ENCODE measurements at regions not wholly inside any gene's neighbourhood (a gene's known extent, or its start where the extent isn't known, plus 50 kb on each side); places are given as distances from the start of the nearest gene placed in this dataset.

DNA sequence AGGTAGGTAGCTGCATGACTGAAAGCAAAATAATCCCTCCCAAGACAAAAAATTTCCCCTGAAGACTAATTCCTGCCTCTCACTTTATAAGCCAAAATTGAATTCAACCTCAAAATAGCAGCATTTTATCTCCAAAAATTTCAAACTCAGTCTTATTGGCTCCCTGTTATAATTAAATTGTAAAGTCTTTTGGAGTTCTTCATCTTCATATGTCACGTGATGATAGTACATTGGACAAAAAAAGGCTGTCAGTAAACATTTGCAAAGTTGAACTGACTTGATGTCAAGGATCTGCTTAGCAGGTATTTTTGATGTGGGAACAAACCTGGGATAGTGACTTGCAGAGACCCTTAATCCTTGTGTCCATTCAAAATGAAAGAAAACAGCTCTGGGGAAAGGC, 98.4 kb upstream of the SPRED1 start:
- in situ Hi-C loops (cut with HindIII; ENCODE audit: low sequenced_read_pairs): no loop called here
- DNase-seq (ENCODE audit: low read depth, low spot score): no peak
- no peak overlapping the region for H3K4me3 ChIP-seq (ENCODE audit: low read depth, low read length)
- TF ChIP-seq, protein P1, sequence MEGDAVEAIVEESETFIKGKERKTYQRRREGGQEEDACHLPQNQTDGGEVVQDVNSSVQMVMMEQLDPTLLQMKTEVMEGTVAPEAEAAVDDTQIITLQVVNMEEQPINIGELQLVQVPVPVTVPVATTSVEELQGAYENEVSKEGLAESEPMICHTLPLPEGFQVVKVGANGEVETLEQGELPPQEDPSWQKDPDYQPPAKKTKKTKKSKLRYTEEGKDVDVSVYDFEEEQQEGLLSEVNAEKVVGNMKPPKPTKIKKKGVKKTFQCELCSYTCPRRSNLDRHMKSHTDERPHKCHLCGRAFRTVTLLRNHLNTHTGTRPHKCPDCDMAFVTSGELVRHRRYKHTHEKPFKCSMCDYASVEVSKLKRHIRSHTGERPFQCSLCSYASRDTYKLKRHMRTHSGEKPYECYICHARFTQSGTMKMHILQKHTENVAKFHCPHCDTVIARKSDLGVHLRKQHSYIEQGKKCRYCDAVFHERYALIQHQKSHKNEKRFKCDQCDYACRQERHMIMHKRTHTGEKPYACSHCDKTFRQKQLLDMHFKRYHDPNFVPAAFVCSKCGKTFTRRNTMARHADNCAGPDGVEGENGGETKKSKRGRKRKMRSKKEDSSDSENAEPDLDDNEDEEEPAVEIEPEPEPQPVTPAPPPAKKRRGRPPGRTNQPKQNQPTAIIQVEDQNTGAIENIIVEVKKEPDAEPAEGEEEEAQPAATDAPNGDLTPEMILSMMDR (IDR thresholded peaks at IDR 0.05; ENCODE audit: low read depth, low read length): no peak

DNA sequence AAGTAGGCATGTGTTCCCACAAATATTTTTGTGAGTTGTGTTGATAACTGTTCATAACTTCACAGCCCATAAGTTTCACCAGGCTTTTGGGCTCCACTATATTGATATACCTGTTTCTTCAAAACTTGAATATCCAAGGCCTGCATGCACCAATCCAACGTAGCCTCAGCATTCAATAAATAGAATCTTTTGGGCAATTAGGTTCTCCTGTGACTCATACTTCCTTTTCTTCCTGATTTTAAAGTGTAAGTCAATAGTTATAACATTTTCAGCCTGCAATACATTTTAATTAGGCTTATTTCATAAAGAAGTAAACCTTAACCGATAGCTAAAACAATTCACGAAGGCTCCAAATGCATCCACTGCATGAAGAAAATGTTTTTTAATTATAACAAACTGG, 97.8 kb upstream of the SPRED1 start:
- no peak overlapping the region for H3K4me3 ChIP-seq (ENCODE audit: low read depth, low read length)
- TF ChIP-seq, protein P1 (IDR thresholded peaks at IDR 0.05; ENCODE audit: low read depth, low read length): no peak
- in situ Hi-C loops (cut with HindIII; ENCODE audit: low sequenced_read_pairs): no loop called here
- DNase-seq (ENCODE audit: low read depth, low spot score): no peak

DNA sequence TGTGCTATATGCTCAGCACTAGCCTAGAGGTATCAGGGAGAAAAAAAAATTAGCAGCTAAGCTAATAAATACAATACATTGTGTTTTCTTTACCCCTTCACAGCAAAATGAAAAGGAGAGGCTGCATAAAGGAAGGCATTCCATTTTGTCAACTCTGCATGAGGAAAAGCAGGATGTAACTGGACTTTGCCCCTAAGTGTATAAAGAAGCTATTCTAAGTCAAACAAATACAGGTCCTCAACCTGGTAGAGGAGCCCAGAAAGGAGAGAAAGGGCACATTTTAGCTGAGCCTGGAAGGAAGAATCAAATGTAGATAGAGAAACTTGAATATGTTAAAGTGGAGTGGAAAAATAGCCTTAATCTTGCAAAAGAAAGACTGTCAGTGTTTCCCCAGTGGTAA, 89.0 kb upstream of the SPRED1 start:
- in situ Hi-C loops (cut with HindIII; ENCODE audit: low sequenced_read_pairs): no loop called here
- no peak overlapping the region for H3K4me3 ChIP-seq (ENCODE audit: low read depth, low read length)
- TF ChIP-seq, protein P1 (IDR thresholded peaks at IDR 0.05; ENCODE audit: low read depth, low read length): no peak
- DNase-seq (ENCODE audit: low read depth, low spot score): no peak

DNA sequence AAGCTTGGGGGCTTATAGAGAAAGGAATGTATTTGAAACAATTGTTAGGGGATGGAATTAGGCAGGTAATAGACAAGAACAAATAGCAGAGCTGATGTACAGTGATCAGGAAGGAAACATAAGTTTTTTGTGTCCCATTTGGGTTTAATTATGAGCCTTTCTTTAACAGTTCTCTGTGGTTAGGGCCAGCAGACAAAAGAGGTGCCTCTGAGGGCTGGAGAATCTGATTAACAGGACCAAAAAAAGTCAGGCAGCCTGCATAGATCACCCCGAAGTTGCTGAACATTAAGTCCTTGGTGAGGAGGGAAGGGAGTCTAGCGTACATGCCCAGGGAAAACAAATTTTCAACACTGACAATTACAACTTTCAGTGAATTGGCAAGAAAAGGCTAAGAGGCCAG, 88.6 kb upstream of the SPRED1 start:
- no peak for DNase-seq (ENCODE audit: low read depth, low spot score)

DNA sequence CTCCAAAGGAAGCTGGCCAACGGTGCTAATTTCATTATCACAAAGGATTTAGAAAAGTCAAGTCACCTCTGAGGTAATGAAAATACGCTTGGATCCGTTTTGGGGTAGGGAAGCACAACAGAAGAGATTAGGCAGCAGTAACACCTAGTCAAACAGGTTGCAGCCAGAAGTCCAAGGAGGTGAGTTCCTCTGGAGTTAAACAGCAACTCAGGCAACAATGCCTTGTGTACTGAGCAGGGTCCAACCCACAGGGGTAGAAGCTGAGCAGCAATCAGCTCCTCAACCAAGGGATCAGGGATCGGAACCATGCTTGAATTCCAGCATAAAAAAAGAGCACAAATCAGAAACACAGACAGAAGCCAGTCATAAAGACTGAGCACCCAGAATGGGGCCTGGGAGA, 88.1 kb upstream of the SPRED1 start:
- no peak overlapping the region for H3K4me3 ChIP-seq (ENCODE audit: low read depth, low read length)
- TF ChIP-seq, protein P1 (IDR thresholded peaks at IDR 0.05; ENCODE audit: low read depth, low read length): no peak
- in situ Hi-C loops (cut with HindIII; ENCODE audit: low sequenced_read_pairs): no loop called here
- no peak for DNase-seq (ENCODE audit: low read depth, low spot score)

More for the DNA sequence above, 88.6 kb upstream of the SPRED1 start:
- no peak overlapping the region for H3K4me3 ChIP-seq (ENCODE audit: low read depth, low read length)
- in situ Hi-C loops (cut with HindIII; ENCODE audit: low sequenced_read_pairs): no loop called here
- TF ChIP-seq, protein P1 (IDR thresholded peaks at IDR 0.05; ENCODE audit: low read depth, low read length): no peak

DNA sequence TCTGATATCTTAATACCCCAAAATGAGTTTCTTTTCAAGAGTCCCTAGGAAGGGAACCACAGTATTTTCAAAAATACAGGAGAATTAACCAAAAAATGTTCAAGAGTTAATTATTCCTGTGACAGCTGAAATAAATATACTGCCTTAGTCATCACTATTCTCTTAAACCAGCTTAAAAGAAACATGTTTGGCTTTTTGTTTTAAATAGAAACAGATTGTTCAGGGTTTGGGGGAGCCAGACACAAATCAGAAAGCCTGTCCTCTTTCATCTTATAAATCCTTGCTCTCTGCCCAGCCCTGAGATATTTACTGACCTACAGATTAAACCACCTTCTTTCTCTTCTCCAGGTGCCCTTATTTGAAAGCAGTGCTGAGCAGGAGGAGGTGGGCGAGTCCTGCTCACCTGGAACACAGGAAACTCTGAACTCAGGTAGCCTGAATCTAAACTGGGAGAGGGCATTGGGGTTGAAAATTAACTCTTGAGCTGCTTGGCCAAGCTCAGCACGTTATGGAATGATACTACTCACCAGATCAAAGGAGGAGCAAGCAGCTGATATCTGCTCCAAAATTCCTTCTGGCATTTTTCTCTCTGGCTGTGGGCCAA, 84.1 kb upstream of the SPRED1 start:
- H3K4me3 ChIP-seq (ENCODE audit: low read depth, low read length): no peak overlapping the region
- TF ChIP-seq, protein P1 (IDR thresholded peaks at IDR 0.05; ENCODE audit: low read depth, low read length): no peak
- in situ Hi-C loops (cut with HindIII; ENCODE audit: low sequenced_read_pairs): no loop called here
- no peak for DNase-seq (ENCODE audit: low read depth, low spot score)

DNA sequence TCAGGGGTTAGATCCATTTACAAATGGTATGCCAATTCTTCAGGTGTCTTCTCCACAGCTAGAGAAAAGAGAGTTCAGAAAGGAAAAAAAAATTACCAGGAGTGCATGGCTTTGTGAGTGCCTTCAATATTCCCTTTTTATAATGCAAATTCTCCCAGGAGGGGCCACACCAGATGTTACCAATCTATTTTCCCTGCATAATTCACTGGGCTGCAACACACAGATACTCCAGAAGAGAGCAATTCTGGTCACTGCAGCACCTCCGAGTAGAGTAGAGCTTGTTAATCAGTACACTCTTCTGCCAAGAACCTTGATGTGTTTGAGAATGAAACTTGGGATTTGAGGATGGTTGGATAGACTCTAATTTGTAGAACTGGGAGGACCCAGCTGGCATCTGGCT, 80.7 kb upstream of the SPRED1 start:
- in situ Hi-C loops (cut with HindIII; ENCODE audit: low sequenced_read_pairs): no loop called here
- TF ChIP-seq, protein P1 (IDR thresholded peaks at IDR 0.05; ENCODE audit: low read depth, low read length): no peak
- no peak for DNase-seq (ENCODE audit: low read depth, low spot score)
- H3K4me3 ChIP-seq (ENCODE audit: low read depth, low read length): no peak overlapping the region

Data from astrocyte of the spinal cord (primary cell).